ENCODE measurements at regions not wholly inside any gene's neighbourhood (a gene's known extent, or its start where the extent isn't known, plus 50 kb on each side); places are given as distances from the start of the nearest gene placed in this dataset.
"Not testable (repeated sequence)": the region's sequence is repeated elsewhere in the genome, so short reads cannot be mapped to it uniquely, and the experiment has no call there.

DNA sequence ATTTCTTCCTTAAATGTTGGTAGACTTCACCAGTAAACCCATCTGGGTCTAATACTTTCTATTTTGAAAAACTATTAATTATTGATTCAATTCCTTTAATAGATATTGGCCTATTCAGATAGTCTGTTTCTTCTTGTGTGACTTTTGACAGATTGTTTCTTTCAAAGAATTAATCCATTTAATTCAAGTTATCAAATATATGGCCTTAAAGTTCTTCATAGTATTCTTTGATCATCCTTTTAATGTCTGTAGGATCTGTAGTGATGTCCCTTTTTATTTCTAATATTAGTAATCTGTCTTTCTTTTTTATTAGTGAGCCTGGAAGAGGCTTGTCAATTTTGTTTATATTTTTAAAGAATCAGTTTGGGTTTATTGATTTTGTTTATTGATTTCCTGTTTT is 190.0 kb downstream of the SLC38A4 start:
- Histone ChIP-seq H3K9me3 (ENCODE audit: control insufficient read depth, insufficient read depth, low read length) (peaks cover 6% of the 10 kb centered on the region), H3K27ac (ENCODE audit: low read depth, low read length) (no peak overlapping the region), H3K36me3 (ENCODE audit: control insufficient read depth, insufficient read depth, low read length) (no peaks in the 10 kb centered on the region), H3K4me3 (ENCODE audit: low read depth, low read length) (no peak overlapping the region), H3K4me1 (ENCODE audit: control insufficient read depth, insufficient read depth, low read length) (no peaks in the 10 kb centered on the region), H3K27me3 (ENCODE audit: control insufficient read depth, insufficient read depth, low read length) (no peaks in the 10 kb centered on the region)
- no peak for DNase-seq (ENCODE audit: low read depth in 4 of 6, low spot score in 6 of 6)

DNA sequence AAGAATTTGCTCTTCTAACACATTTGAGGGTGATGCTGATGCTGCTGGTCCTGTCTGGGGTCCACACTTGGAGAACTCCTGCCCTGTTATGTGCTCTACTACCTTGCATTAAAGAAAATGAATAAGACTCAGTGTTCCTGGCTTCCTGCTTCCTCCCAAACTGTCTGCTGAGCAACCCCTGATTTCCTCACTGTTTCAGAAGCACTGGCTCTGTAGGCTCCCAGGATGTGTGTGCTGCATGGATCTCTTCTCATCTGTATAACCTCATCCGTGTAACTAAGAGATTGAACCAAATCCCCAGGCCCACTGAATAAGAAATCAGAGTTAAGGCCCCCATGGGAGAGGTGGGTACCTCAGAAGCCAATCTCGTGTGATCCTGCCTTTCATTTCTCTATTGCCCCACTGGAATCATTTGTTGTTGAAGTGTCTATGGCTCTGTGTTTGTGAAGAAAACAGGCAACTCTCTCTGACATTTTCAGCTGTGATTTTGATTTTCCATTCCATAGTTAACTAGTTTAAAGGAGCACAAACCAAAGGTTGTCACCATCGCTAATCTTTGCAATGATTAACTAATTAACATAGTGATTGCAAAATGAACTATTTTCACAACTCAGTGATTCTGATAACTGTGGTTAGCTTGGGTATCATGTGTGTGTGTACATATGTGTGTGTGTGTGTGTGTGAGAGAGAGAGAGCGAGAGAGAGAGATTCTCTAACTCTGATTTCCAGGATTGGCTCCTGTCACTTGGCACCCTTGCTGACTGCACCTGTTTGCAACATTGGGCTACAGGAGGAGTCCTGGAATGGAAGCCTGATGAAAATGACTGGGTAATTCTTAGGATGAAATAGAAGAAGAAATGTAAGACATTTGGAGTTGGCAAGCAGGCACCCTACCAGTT is 196.2 kb downstream of the SLC38A4 start:
- peaks cover 3% of the 10 kb centered on the region for H3K9me3 ChIP-seq (ENCODE audit: control insufficient read depth, insufficient read depth, low read length)
- H3K36me3 ChIP-seq (ENCODE audit: control insufficient read depth, insufficient read depth, low read length) = no peaks in the 10 kb centered on the region
- no peaks in the 10 kb centered on the region for H3K4me1 ChIP-seq (ENCODE audit: control insufficient read depth, insufficient read depth, low read length)
- H3K27ac ChIP-seq (ENCODE audit: low read depth, low read length) = no peak overlapping the region
- peak in 1 of 6 donors; percentile 55 for DNase-seq (ENCODE audit: low read depth in 4 of 6, low spot score in 6 of 6)
- no peak overlapping the region for H3K4me3 ChIP-seq (ENCODE audit: low read depth, low read length)
- 70% methylated on average over 2 of the region's 4 CpGs for WGBS (ENCODE audit: insufficient coverage)
- H3K27me3 ChIP-seq (ENCODE audit: control insufficient read depth, insufficient read depth, low read length) = no peaks in the 10 kb centered on the region

DNA sequence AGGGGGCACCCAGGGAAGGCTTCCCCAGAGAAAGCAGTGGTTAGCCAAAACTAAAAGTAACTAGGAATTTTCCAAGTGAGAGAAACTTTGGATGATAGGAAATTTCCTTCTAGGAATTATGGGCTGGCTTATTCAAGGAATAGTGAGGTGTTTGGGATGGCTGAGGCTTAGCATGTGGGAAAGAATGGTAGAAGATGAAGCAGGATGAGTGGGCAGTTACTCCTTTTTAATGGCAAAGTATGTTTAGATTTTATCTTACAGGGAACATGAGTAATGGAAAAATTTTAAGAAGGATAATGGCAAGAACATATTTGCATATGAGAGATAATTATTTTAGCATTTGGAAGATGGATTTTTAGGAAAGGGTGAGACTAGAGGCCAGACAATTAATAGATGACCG is 197.6 kb downstream of the SLC38A4 start:
- Histone ChIP-seq H3K27me3 (ENCODE audit: control insufficient read depth, insufficient read depth, low read length) (no peaks in the 10 kb centered on the region), H3K4me3 (ENCODE audit: low read depth, low read length) (no peak overlapping the region), H3K27ac (ENCODE audit: low read depth, low read length) (no peak overlapping the region), H3K36me3 (ENCODE audit: control insufficient read depth, insufficient read depth, low read length) (no peaks in the 10 kb centered on the region), H3K4me1 (ENCODE audit: control insufficient read depth, insufficient read depth, low read length) (no peaks in the 10 kb centered on the region), H3K9me3 (ENCODE audit: control insufficient read depth, insufficient read depth, low read length) (no peaks in the 10 kb centered on the region)
- no peak for DNase-seq (ENCODE audit: low read depth in 4 of 6, low spot score in 6 of 6)
- WGBS (ENCODE audit: insufficient coverage) = 88% methylated on average over 1 of the region's 1 CpG

DNA sequence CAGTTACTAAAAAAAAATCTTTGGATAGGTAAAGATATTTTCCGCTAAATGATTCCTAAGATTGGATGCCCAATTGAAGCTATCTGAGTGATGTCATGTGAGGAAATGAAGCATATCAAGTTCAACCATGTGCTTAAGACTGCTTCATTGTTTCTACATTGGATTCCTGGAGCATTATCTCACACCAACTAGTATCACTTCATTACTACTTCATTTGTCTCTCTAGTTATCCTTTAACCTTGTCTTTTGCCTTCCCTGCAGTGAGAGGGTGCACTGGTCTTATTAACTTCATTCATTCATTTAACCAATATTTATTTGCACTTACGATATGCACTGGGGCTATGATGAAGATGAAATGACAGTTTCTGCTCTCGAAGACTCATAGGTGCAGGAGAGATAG is 198.1 kb downstream of the SLC38A4 start:
- Histone ChIP-seq H3K27me3 (ENCODE audit: control insufficient read depth, insufficient read depth, low read length) (no peaks in the 10 kb centered on the region), H3K36me3 (ENCODE audit: control insufficient read depth, insufficient read depth, low read length) (no peaks in the 10 kb centered on the region), H3K27ac (ENCODE audit: low read depth, low read length) (no peak overlapping the region), H3K9me3 (ENCODE audit: control insufficient read depth, insufficient read depth, low read length) (no peaks in the 10 kb centered on the region), H3K4me3 (ENCODE audit: low read depth, low read length) (no peak overlapping the region), H3K4me1 (ENCODE audit: control insufficient read depth, insufficient read depth, low read length) (no peaks in the 10 kb centered on the region)
- WGBS (ENCODE audit: insufficient coverage) = 100% methylated on average over 1 of the region's 3 CpGs
- no peak for DNase-seq (ENCODE audit: low read depth in 4 of 6, low spot score in 6 of 6)

DNA sequence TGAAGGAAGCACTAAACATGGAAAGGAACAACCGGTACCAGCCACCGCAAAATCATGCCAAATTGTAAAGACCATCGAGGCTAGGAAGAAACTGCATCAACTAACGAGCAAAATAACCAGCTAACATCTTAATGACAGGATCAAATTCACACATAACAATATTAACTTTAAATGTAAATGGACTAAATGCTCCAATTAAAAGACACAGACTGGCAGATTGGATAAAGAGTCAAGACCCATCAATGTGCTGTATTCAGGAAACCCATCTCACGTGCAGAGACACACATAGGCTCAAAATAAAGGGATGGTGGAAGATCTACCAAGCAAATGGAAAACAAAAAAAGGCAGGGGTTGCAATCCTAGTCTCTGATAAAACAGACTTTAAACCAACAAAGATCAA is 206.3 kb downstream of the SLC38A4 start:
- H3K36me3 ChIP-seq (ENCODE audit: control insufficient read depth, insufficient read depth, low read length); H3K27me3 ChIP-seq (ENCODE audit: control insufficient read depth, insufficient read depth, low read length); H3K4me1 ChIP-seq (ENCODE audit: control insufficient read depth, insufficient read depth, low read length); H3K9me3 ChIP-seq (ENCODE audit: control insufficient read depth, insufficient read depth, low read length); DNase-seq (ENCODE audit: low read depth in 4 of 6, low spot score in 6 of 6); H3K4me3 ChIP-seq (ENCODE audit: low read depth, low read length); H3K27ac ChIP-seq (ENCODE audit: low read depth, low read length): not testable (repeated sequence)
- no CpG with 5 or more reads among the region's 5 CpGs for WGBS (ENCODE audit: insufficient coverage)

DNA sequence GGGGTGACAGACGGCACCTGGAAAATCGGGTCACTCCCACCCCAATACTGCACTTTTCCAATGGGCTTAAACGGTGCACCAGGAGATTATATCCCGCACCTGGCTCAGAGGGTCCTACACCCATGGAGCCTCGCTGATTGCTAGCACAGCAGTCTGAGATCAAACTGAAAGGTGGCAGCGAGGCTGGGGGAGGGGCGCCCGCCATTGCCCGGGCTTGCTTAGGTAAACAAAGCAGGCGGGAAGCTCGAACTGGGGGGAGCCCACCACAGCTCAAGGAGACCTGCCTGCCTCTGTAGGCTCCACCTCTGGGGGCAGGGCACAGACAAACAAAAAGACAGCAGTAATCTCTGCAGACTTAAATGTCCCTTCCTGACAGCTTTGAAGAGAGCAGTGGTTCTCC is 208.1 kb downstream of the SLC38A4 start:
- not testable (repeated sequence) for DNase-seq (ENCODE audit: low read depth in 4 of 6, low spot score in 6 of 6); H3K9me3 ChIP-seq (ENCODE audit: control insufficient read depth, insufficient read depth, low read length); H3K36me3 ChIP-seq (ENCODE audit: control insufficient read depth, insufficient read depth, low read length); H3K27me3 ChIP-seq (ENCODE audit: control insufficient read depth, insufficient read depth, low read length); H3K4me1 ChIP-seq (ENCODE audit: control insufficient read depth, insufficient read depth, low read length); H3K4me3 ChIP-seq (ENCODE audit: low read depth, low read length); H3K27ac ChIP-seq (ENCODE audit: low read depth, low read length)
- 83% methylated on average over 7 of the region's 11 CpGs for WGBS (ENCODE audit: insufficient coverage)

- no peaks in the 10 kb centered on the region for H3K4me1 ChIP-seq (ENCODE audit: control insufficient read depth, insufficient read depth, low read length)
- H3K36me3 ChIP-seq (ENCODE audit: control insufficient read depth, insufficient read depth, low read length) = no peaks in the 10 kb centered on the region
- H3K27me3 ChIP-seq (ENCODE audit: control insufficient read depth, insufficient read depth, low read length) = no peaks in the 10 kb centered on the region
- H3K4me3 ChIP-seq (ENCODE audit: low read depth, low read length) = no peak overlapping the region
- peaks cover 2% of the 10 kb centered on the region for H3K9me3 ChIP-seq (ENCODE audit: control insufficient read depth, insufficient read depth, low read length)
- 93% methylated on average over 3 of the region's 4 CpGs for WGBS (ENCODE audit: insufficient coverage)
- DNase-seq (ENCODE audit: low read depth in 4 of 6, low spot score in 6 of 6) = no peak
- H3K27ac ChIP-seq (ENCODE audit: low read depth, low read length) = no peak overlapping the region
Measured at GRCh38 chr12:46617167-46617566, 208.6 kb downstream of the SLC38A4 start.

- WGBS (ENCODE audit: insufficient coverage) = 87% methylated on average over 3 of the region's 3 CpGs
- Histone ChIP-seq H3K27me3 (ENCODE audit: control insufficient read depth, insufficient read depth, low read length) (no peaks in the 10 kb centered on the region), H3K27ac (ENCODE audit: low read depth, low read length) (no peak overlapping the region), H3K9me3 (ENCODE audit: control insufficient read depth, insufficient read depth, low read length) (no peaks in the 10 kb centered on the region), H3K4me1 (ENCODE audit: control insufficient read depth, insufficient read depth, low read length) (no peaks in the 10 kb centered on the region), H3K36me3 (ENCODE audit: control insufficient read depth, insufficient read depth, low read length) (no peaks in the 10 kb centered on the region), H3K4me3 (ENCODE audit: low read depth, low read length) (no peak overlapping the region)
- no peak for DNase-seq (ENCODE audit: low read depth in 4 of 6, low spot score in 6 of 6)
Measured at GRCh38 chr12:46610754-46611153, 215.0 kb downstream of the SLC38A4 start.

- Histone ChIP-seq H3K4me1 (ENCODE audit: control insufficient read depth, insufficient read depth, low read length) (no peaks in the 10 kb centered on the region), H3K36me3 (ENCODE audit: control insufficient read depth, insufficient read depth, low read length) (no peaks in the 10 kb centered on the region), H3K9me3 (ENCODE audit: control insufficient read depth, insufficient read depth, low read length) (no peaks in the 10 kb centered on the region), H3K27me3 (ENCODE audit: control insufficient read depth, insufficient read depth, low read length) (no peaks in the 10 kb centered on the region), H3K4me3 (ENCODE audit: low read depth, low read length) (no peak overlapping the region), H3K27ac (ENCODE audit: low read depth, low read length) (no peak overlapping the region)
- DNase-seq (ENCODE audit: low read depth in 4 of 6, low spot score in 6 of 6) = no peak
- no CpG with 5 or more reads among the region's 2 CpGs for WGBS (ENCODE audit: insufficient coverage)
Measured at GRCh38 chr12:46609674-46610073, 216.1 kb downstream of the SLC38A4 start.

DNA sequence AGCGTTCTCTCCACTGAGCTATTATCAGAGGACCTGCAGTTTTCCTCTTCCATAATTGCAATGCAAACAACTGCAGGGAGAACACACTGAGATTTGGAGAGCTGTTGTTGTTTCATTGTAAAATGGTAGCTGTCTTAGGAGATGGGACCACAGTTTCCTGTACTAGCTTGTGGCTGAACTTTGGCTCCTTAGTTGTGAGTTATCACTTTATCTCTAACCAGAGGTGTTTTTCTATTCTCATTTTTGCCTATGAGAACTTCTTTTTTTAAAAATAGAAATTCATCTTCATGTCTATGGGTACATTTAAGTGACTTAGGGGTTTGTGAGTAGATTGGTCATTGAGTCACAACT is 216.5 kb downstream of the SLC38A4 start:
- Histone ChIP-seq H3K27ac (ENCODE audit: low read depth, low read length) (no peak overlapping the region), H3K36me3 (ENCODE audit: control insufficient read depth, insufficient read depth, low read length) (no peaks in the 10 kb centered on the region), H3K4me3 (ENCODE audit: low read depth, low read length) (no peak overlapping the region), H3K4me1 (ENCODE audit: control insufficient read depth, insufficient read depth, low read length) (no peaks in the 10 kb centered on the region), H3K27me3 (ENCODE audit: control insufficient read depth, insufficient read depth, low read length) (no peaks in the 10 kb centered on the region), H3K9me3 (ENCODE audit: control insufficient read depth, insufficient read depth, low read length) (no peaks in the 10 kb centered on the region)
- WGBS (ENCODE audit: insufficient coverage) = no CpG with 5 or more reads among the region's 1 CpG
- DNase-seq (ENCODE audit: low read depth in 4 of 6, low spot score in 6 of 6) = no peak
